ENCODE measurements at regions not wholly inside any gene's neighbourhood (a gene's known extent, or its start where the extent isn't known, plus 50 kb on each side); places are given as distances from the start of the nearest gene placed in this dataset.

- DNase-seq: no peak
Observed at GRCh38 chr6:105628156-105628860, 225.4 kb upstream of the PREP start.

DNA sequence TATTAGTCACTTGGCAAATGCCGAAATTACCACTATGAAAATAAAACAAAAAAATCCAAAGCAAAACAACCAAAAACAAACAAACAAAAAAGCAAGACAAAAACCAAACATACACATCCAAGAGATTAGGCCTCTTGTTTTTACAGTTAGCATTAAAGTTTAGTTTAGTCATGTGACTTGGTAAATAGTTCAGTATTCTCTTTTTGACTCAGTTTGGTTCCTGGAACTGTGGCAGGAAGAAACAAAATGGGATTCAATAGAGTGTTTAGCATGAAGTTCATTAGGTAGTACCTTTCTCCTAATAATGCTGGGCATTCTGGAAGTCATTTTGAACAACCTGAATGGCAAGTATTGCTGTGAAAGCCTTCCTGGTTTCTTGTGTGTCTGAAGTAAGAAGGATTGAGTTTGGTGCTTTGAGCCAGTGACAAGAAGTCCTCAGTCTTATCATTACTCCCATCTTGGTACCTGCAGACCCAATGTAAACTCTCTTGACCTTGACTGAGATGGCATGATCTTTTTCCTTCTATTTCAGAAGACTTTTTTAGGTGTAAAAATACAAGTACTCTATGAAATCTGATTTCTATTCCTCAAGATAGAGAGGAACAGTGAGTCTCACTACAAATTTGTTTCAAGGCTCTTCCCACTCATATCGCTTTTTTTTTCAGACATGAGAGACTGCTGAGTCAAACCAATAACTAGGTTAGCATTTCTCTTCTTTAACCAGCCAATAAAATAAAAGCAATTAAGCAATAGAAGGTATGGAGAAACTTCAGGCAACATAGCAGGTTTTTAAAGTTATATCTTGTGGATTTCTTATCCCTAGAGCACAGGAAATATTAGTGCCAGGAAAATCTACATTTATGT lies 223.6 kb upstream of the PREP start:
- DNase-seq: no peak

- no peak for DNase-seq
Observed at GRCh38 chr6:105624021-105624420, 221.1 kb upstream of the PREP start.

GRCh38 chr6:105622226-105622625 lies 219.3 kb upstream of the PREP start:
- DNase-seq: no peak

GRCh38 chr6:105621564-105622175 lies 218.8 kb upstream of the PREP start:
- no peak for DNase-seq

GRCh38 chr6:105620878-105621277 lies 218.0 kb upstream of the PREP start:
- no peak for DNase-seq

- no peak for DNase-seq
Observed at GRCh38 chr6:105619971-105620741, 217.3 kb upstream of the PREP start.

DNA sequence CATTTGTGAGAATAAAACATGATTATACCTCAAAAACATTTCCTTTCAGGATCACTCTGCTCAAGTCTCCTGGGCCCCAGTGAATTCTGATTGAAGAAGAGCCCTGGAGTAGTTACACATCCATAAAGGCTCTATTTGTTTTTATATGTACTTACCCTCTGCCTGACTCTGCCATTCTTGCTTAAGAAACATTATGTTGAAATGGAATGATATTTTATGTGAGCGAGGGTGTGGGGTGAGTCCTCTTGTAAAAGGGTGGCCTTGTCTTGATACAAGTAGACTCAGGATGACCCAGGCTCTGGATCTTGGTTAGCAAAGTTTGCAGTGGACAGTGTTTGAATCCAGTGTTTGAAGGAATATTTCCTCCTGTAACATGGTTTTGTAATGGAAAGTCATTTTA lies 215.4 kb upstream of the PREP start:
- DNase-seq: no peak

DNA sequence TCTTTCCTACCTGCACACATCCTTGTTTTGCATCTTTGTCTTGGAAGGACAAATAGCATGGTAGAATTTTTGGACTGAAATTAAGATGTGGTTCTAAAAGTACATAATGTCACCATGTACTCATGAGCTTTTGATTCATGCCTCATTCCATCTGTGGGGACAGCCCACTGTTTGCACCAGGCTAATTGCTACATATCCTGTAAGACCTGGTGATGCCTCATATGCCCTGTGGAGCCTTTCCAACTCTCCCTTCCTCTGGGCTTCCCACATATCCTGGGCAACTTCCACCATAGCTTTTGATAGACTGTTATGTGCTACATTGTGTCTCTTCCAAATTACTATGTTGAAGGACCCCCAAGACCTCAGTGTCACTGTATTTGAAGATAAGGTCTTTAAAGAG lies 213.6 kb upstream of the PREP start:
- no peak for DNase-seq

DNA sequence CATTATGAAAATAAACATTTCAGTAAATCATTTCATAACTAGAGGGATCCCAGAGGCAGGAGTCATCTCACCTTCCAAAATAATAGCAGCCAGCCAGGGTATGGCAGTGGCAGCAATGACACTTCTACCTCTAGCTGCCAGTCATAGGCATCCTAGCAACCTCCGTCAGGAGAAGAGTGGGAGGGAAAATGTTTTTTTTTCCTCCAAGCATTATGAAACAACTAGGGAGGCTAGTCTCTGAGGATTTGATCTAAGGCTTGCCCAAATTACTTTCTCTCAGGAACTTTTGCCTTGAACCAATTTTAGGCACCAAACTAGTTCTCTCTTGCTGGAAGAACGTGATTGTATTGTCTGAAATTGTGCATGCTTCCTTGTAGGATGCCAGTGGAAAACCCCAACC lies 208.7 kb upstream of the PREP start:
- no peak for DNase-seq

DNA sequence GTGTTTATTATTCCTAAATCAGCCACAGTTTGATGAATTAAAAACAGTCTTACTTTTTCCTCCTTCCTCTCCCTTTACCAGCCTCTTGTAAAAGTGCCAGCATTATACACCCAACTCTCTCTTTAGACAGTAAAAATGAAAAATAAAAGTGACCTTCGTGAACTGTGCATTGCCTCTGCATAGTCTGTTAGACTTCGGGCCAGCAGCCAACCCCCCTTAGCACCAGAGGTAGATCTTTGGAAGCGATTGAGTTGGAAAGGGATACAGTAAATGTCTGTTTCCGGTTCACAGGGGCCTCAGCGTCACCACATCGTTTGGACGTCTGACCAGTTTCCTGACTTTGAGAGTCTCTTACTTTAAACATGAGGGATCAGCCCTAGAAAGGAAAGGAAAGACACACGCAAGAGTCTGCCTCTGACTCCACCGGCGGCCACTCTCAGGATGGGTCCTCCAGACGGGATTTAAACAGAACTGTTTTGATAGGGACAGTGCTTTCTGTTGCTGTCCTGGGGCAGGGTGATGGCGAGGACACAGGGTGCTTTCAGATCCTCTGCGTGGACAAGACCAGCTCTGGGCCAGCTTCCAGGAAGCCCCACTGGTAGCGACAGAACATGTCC lies 206.6 kb upstream of the PREP start:
- DNase-seq: no peak

DNA sequence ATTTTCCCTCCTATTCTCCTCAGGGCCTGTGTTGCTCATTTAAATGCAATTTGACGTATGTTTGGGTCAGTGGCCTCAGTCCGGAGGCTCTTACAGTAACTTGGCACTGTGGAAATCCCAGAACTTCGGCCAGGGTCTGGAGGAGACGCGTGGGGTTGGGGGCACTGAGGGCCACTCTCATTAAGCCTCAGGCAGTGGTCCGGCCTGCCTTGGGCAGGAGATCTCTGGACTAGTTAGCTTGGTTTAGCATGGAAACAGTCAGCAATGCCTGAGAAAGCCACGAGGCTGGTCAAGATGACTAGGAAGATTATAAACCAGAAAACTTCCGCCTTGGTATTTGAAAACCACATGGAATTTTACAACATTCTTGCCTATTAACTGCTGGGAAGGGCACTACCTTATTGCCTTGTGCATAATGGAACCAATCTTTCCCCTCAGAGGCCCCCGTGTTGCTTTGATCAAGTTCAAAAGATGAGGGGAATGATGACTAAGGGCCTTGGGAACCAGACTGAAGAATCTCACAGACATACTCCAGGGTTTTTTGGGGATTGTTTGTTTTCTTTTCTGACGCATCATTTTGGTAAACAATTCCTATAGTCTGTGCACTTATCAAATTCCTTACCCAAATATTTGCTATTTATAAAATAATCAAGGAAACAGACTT lies 206.0 kb upstream of the PREP start:
- DNase-seq: no peak

GRCh38 chr6:105607636-105608621 lies 205.0 kb upstream of the PREP start:
- no peak for DNase-seq

DNA sequence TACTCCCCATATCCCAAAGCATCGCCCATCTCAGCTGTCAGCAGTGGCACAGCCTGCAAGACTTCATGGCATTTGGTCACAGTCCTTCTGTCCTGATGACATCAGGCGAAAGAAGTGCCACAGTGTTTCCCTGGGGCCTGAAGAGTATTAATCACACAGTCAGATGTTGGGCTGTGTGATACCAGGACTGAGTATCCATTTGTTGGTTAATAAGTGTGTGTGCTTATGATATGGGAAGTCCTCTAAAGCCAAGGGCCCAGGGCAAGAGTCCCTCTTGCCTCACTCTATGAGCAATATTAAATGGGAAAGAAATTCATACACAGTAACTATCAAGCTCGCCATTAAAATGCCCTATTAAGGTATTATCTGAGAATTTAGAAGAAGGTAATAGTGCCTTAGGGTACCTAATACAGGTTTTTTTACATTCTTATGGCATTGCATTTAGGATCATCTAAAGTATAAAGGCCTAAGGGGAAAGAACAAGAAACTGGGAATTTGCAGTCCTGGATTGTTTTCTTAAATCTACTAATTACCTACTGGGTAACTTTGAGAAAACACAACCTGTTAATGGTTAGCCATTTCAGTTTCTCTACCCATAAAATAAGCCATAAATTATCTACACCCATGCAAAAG lies 204.1 kb upstream of the PREP start:
- no peak for DNase-seq

DNA sequence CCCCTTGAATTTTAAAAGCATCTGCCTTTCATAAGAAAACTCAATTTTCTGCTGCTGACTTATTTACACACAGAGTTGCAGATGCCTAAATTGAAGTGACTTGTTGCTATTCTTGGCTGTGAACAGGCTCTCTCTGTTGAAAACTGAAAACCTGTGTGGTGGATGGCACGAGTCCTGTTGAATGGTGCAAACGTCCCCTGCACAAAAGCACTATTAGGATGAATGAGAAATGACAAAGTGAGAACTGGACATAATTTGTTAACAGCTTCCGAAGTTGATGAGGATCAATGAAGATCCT lies 201.7 kb upstream of the PREP start:
- DNase-seq: no peak

GRCh38 chr6:105603788-105604586 lies 201.1 kb upstream of the PREP start:
- DNase-seq: no peak

GRCh38 chr6:105601541-105602236 lies 198.8 kb upstream of the PREP start:
- DNase-seq: no peak

- DNase-seq: no peak
Observed at GRCh38 chr6:105600336-105601260, 197.7 kb upstream of the PREP start.

Data from activated CD4-positive, CD25-positive, alpha-beta regulatory T cell treated with anti-CD3 and anti-CD28 coated beads, Interleukin-2, amount 50 U/mL, for 72 hours (primary cell).